EL (cell line): ENCODE measurements at regions not wholly inside any gene's neighbourhood (a gene's known extent, or its start where the extent isn't known, plus 50 kb on each side); places are given as distances from the start of the nearest gene placed in this dataset.

Experiments
- DNase-seq: peaks from one replicate; pipeline ENCODE4 v3.0.0-alpha.2; 2016

DNA sequence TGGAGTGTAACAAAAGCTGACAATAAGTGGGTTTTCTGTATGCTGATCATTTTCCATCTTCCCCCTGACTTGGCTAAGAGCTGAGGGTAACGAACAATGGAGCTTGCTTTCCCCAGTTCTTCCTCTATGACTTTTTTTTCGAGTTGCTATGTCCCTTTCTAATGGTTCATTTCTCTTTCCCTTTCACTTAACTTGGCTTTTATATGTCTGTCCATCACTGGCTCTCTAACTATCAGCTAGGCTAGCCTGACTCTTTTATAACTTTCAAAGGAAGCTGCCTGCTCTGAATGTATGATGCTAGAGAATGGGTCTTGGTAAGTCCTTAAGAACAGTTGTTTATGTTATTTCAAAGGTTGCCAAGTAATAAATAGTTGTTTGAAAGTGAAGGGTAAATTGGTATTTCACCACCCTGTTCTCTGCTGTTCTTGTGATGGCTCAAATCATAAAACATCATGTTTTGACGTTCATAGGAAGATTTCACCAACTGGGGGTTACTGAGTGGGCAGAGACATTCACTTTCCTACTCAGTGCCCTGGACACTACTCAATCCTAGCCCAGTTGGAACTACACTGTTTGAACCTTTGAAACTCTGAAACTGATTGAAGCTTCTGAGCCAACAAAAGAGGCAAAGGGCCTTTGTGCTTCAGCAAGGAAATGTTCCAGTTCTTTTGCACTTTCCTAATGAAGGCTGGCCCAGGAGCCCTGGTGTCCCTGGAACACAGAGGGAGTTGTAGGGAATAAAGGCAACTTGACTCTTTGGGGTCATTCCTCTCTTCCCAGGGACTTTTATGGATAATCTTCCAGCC, 85.4 kb upstream of the PHYHIPL start:
- no peak for DNase-seq

DNA sequence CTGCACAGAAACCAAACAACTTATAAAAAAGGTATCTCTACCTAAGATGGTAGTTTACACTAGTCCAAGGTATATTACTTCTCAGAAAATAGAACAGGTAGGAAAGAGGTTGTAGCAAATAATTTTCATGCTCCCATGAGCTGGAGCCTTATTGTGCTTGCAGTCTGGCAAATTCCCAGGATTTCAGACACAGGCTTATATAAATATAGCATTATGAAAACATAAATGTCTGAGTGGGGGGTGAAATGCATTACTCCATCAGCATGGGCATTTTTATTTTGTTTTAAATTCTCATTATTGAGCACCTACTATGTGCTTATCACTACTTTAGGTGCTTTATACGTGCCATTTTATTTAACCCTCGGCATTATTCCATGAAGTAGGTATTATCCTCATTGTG, 83.0 kb upstream of the PHYHIPL start:
- DNase-seq = no peak

GRCh38 chr10:59096631-59097030, 79.8 kb upstream of the PHYHIPL start:
- no peak for DNase-seq

GRCh38 chr10:59098387-59098786, 78.1 kb upstream of the PHYHIPL start:
- peak; percentile 46 for DNase-seq

DNA sequence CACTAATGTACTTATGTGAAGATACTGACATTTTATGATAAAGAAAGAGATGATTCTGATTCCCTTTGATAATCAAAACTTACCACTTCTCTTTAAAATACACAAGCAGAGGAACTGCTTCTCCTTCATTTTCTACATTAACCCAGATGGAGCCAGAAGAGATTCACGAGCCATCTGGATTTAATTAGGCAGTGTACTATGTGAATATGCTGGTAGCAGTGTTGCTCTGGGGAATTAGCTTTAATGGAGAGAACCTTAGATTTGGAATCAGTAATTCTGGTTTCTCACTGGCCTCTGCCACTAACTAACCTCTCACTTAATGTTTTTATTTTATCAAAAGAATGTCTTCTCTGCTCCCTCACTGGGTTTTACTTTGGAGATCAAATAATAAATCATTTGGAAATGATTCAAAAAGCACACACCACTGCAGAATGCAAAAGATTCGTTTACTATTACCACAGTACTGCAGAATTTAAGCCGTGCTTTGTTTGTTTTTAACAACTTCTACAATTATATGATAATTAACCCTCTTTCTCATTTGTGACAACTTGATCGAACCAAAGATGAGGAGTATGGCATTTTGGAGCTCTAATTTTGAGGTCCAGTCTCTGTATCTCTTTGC, 77.5 kb upstream of the PHYHIPL start:
- DNase-seq = peak; percentile 16

- no peak for DNase-seq
Observed at GRCh38 chr10:59099481-59099880, 77.0 kb upstream of the PHYHIPL start.

- DNase-seq = no peak
Observed at GRCh38 chr10:59102394-59102793, 74.0 kb upstream of the PHYHIPL start.

DNA sequence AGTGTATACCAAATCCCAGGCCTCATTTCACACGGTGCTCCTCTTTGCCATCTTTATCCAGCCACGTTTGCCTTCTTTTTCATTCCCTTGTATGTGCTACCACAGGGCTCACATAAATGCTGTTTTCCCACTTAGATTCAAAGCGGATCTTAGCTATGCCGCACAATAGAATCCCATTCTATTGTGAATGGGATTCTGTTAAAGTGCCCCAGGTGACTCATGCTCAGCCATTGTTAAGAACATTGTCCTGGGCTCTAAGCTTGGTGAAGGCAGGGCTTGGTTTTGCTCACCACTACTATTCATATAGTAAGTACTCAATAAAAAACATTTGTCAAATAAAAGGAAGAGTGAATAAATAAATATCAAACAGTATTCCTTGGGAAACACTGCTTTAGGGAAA, 72.3 kb upstream of the PHYHIPL start:
- no peak for DNase-seq

DNA sequence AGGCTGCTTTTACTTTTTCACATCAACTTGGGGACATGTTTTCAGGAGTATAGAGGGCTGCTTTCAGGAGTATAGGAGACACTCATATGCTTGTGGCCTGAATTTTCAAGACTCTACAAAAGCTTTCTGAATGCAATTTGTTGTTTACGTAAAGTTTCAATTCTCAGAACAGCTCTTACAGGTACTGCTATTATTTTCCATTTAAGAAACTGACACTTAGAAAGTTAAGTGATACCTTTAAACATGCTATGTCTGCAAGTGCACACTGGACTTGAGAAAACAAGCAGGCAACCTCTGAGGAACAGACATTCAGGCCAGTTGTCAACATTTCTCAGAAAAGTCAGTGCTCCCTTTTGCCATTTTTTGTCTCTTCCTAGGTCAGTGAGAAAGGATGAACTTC, 70.0 kb upstream of the PHYHIPL start:
- DNase-seq = no peak

DNA sequence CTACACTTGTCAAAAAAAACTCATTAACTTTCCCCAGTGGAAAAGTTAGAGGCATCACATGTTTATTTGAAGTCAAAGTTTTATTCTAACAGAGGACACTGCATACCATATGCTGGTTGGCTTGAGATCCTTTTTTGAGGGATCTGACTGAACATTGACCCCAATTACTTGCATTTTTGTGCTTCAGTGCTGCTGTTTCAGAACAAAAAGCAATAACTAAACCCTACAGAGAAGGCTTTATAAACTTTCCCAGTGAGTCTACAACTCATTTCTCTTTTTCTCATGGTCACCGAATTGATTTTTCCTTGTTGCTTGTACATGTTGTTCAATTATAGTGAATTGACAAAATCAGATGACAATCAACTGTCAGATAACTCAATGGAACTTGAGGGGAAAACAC, 69.3 kb upstream of the PHYHIPL start:
- no peak for DNase-seq

- DNase-seq = no peak
Observed at GRCh38 chr10:59108296-59108870, 68.1 kb upstream of the PHYHIPL start.

DNA sequence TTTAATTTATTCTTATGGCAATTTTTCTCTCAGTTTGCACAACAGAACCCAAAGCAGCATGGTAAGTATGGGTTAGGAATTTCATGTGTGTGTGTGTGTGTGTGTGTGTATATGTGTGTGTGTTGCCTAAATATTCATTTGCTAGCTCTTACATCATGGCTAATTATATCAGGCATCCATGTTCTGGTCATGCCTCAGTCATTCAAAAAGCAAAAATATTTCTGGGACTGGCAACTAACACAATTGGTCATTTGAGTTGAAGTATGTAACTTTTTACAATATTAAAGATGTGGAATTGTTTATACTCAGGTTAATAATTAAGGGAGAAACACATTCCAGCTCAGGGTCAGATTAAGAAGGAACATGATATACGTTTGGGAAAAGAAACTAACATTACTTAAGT, 67.6 kb upstream of the PHYHIPL start:
- DNase-seq = no peak

DNA sequence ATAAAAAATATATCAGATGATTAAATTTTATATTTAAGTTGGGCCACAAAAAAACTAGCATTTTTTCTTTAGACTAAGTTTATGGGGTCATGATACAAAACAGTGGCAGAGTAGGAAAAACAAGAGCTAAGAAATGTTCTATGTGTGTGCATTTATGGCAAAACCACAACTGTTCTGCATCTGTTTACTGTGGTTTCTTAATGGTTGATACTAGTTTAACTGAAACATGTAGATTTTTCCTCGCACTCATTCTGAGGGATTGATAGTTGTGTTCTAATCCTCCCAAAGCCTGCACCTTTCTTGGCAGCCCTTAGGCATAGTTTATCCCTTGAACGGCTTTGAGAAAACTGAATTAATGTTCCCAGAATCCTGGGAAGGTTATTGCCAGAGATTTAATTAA, 66.6 kb upstream of the PHYHIPL start:
- no peak for DNase-seq

DNA sequence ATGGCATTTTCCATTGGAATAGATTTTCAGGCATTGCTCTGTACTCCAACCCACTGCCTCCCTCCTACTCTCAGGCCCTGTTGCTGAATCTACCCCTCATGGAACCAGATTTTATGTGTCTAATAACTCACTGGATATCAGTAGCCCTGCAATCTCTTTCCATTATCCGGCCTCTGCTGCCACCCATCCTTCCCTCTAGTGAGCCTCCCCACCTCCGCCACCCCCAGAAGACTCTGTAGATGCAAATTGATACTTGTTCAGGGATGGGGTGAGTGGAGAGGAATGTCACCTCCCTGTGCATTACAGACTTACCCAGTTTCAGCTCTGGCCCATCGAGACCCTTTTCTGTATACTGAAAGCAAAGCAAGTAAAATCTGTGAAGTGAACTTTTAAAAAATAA, 52.3 kb upstream of the PHYHIPL start:
- DNase-seq = no peak

DNA sequence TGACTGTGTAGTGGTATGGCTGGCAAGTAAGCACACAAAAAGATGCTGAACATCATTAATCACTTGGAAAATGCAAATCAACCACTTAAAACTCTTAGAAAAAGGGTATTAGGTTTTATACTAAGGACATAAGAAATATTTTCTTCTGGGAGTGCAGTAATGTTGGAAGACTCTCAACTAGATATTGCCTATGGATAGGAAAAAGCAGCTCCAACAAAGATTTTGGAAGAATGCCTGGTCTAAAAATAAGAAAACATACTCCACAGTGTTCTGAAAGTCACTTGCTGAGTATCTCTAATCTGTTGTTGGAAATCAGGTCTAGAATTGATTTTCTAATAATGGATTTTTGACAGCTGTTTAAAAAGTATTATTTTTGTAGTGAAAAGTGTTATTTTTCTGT, 50.8 kb upstream of the PHYHIPL start:
- no peak for DNase-seq

DNA sequence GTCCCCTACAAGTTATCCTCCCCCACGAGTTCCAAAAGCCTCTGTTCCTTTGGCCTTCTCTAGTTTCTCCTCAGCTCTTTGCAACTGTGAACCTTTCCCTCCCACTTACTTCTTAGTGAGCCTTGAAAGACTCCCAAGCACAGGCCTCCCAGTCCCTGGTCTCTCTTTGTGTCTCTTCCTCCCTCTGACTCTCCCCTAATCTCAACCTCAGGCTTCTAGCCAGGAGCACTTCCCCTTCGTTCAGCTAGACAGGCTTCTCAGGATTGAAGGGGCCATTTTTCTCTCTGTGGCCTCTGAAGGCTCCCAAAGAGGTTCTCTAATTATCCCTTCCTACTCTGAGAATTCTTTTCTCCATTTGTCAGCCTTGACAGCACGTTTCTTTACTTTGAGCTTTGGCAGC, 50.2 kb upstream of the PHYHIPL start:
- no peak for DNase-seq
